ENCODE measurements at regions not wholly inside any gene's neighbourhood (a gene's known extent, or its start where the extent isn't known, plus 50 kb on each side); places are given as distances from the start of the nearest gene placed in this dataset.

DNA sequence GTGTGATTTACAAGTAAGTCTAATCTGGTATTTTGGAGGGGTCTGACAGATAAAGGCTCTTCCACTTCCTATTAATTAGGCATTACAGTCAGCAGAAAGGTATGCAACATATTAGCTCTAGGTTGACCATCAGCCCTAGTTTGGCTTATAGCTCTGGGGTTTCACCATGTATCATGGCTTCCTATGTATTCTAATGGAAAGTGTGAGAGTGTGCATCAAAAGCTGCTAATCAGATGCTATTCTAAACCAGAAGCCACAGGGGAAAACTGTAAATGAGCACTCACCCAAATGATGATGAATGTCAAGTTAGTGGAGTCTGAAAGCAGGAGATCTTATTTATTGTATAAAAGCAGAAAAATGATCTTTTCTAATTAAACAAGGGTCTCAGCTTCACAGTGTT, 149.2 kb upstream of the MITF start:
- intact Hi-C loops (cut with micrococcal nuclease; ENCODE audit: unreplicated experiment): no loop called here
- Mint-ChIP-seq H3K36me3 (ENCODE audit: insufficient read depth, unreplicated experiment) (no peaks in the 10 kb centered on the region), H3K27ac (ENCODE audit: unreplicated experiment) (no peak overlapping the region), H3K27me3 (ENCODE audit: insufficient read depth, unreplicated experiment) (peaks cover 23% of the 10 kb centered on the region), H3K4me3 (ENCODE audit: unreplicated experiment) (no peak overlapping the region), H3K4me1 (ENCODE audit: low read depth, unreplicated experiment) (no peaks in the 10 kb centered on the region), H3K9me3 (ENCODE audit: unreplicated experiment) (peaks cover 16% of the 10 kb centered on the region)
- no peak overlapping the region for H3K4me3 ChIP-seq (ENCODE audit: low read depth, low read length)
- no peaks in the 10 kb centered on the region for H3K4me1 ChIP-seq
- H3K9me3 ChIP-seq: peaks cover 7% of the 10 kb centered on the region; the same call in 1 of the 2 replicates
- no peaks in the 10 kb centered on the region for H3K27me3 ChIP-seq (replicated peaks; ENCODE audit: control insufficient read depth, insufficient read depth, low read length)
- BruUV-seq (replicated peaks): no TSS peak
- CTCF ChIA-PET: no interaction called here
- TF ChIP-seq, protein P1, sequence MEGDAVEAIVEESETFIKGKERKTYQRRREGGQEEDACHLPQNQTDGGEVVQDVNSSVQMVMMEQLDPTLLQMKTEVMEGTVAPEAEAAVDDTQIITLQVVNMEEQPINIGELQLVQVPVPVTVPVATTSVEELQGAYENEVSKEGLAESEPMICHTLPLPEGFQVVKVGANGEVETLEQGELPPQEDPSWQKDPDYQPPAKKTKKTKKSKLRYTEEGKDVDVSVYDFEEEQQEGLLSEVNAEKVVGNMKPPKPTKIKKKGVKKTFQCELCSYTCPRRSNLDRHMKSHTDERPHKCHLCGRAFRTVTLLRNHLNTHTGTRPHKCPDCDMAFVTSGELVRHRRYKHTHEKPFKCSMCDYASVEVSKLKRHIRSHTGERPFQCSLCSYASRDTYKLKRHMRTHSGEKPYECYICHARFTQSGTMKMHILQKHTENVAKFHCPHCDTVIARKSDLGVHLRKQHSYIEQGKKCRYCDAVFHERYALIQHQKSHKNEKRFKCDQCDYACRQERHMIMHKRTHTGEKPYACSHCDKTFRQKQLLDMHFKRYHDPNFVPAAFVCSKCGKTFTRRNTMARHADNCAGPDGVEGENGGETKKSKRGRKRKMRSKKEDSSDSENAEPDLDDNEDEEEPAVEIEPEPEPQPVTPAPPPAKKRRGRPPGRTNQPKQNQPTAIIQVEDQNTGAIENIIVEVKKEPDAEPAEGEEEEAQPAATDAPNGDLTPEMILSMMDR (IDR thresholded peaks at IDR 0.05; ENCODE audit: insufficient read depth in 1 of 2, low read depth in 1 of 2, low read length in 1 of 2, severe bottlenecking in 1 of 2, unreplicated experiment in 1 of 2): no peak
- DNase-seq: no peak
- POLR2A ChIA-PET: no interaction called here
- no peaks in the 10 kb centered on the region for H3K36me3 ChIP-seq (ENCODE audit: control insufficient read depth, insufficient read depth, low read length)

DNA sequence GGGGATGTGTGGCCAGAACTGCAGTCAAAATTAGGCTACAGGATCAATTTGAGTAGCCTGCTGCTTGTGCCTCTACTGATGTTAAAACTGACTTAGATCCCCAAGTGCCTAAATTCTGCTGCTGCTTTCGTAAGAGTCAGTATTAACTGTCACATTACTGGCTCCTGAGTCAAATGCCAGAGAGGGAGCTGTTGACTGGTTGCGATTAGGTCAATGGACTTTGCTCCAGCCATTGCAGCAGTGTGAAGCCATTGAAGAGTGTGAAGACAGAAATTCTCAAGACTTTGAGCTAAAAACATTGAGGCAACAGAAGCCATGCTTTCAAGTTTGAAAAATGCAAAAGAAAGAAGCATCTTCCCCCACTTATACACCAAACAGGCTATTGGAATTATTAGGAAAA, 151.1 kb upstream of the MITF start:
- H3K27me3 ChIP-seq (replicated peaks; ENCODE audit: control insufficient read depth, insufficient read depth, low read length): no peaks in the 10 kb centered on the region
- Mint-ChIP-seq H3K4me3 (ENCODE audit: unreplicated experiment) (no peak overlapping the region), H3K27ac (ENCODE audit: unreplicated experiment) (no peak overlapping the region), H3K36me3 (ENCODE audit: insufficient read depth, unreplicated experiment) (no peaks in the 10 kb centered on the region), H3K27me3 (ENCODE audit: insufficient read depth, unreplicated experiment) (peaks cover 25% of the 10 kb centered on the region), H3K9me3 (ENCODE audit: unreplicated experiment) (peaks cover 24% of the 10 kb centered on the region), H3K4me1 (ENCODE audit: low read depth, unreplicated experiment) (no peaks in the 10 kb centered on the region)
- ChIA-PET POLR2A (no interaction called here), CTCF (no interaction called here)
- H3K36me3 ChIP-seq (ENCODE audit: control insufficient read depth, insufficient read depth, low read length): no peaks in the 10 kb centered on the region
- intact Hi-C loops (cut with micrococcal nuclease; ENCODE audit: unreplicated experiment): no loop called here
- H3K4me1 ChIP-seq: no peaks in the 10 kb centered on the region
- TF ChIP-seq, protein P1 (IDR thresholded peaks at IDR 0.05; ENCODE audit: insufficient read depth in 1 of 2, low read depth in 1 of 2, low read length in 1 of 2, severe bottlenecking in 1 of 2, unreplicated experiment in 1 of 2): no peak
- no TSS peak for BruUV-seq (replicated peaks)
- peak in 1 of 2 experiments; percentile 2 for DNase-seq
- peaks cover 7% of the 10 kb centered on the region; the same call in 1 of the 2 replicates for H3K9me3 ChIP-seq
- no peak overlapping the region for H3K4me3 ChIP-seq (ENCODE audit: low read depth, low read length)

DNA sequence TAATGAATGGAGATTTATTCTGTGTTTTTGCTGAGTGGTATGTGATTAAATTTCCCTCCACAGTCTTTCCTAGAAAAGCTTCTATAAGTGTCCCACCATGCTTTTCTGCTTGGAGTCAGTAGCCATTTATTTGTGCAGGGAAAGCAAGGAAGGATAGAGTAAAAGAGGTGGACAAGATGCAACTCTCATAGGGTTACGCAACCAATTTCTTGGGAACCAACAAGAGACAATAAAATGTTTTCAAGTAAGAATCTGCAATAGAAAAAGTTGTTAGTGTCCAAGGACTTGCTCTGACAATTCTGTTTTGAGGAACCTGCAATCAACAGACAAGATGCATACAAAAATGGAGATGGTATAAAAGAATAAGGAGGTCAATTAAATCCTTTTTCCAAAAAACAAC, 153.8 kb upstream of the MITF start:
- Mint-ChIP-seq H3K4me1 (ENCODE audit: low read depth, unreplicated experiment) (no peaks in the 10 kb centered on the region), H3K4me3 (ENCODE audit: unreplicated experiment) (no peak overlapping the region), H3K27me3 (ENCODE audit: insufficient read depth, unreplicated experiment) (peaks cover 17% of the 10 kb centered on the region), H3K9me3 (ENCODE audit: unreplicated experiment) (peaks cover 24% of the 10 kb centered on the region), H3K36me3 (ENCODE audit: insufficient read depth, unreplicated experiment) (no peaks in the 10 kb centered on the region), H3K27ac (ENCODE audit: unreplicated experiment) (no peak overlapping the region)
- Histone ChIP-seq H3K36me3 (ENCODE audit: control insufficient read depth, insufficient read depth, low read length) (no peaks in the 10 kb centered on the region), H3K4me3 (ENCODE audit: low read depth, low read length) (no peak overlapping the region), H3K9me3 (peaks cover 7% of the 10 kb centered on the region; the same call in 1 of the 2 replicates), H3K27me3 (replicated peaks; ENCODE audit: control insufficient read depth, insufficient read depth, low read length) (no peaks in the 10 kb centered on the region), H3K4me1 (no peaks in the 10 kb centered on the region)
- intact Hi-C loops (cut with micrococcal nuclease; ENCODE audit: unreplicated experiment): no loop called here
- BruUV-seq (replicated peaks): no TSS peak
- TF ChIP-seq, protein P1 (IDR thresholded peaks at IDR 0.05; ENCODE audit: insufficient read depth in 1 of 2, low read depth in 1 of 2, low read length in 1 of 2, severe bottlenecking in 1 of 2, unreplicated experiment in 1 of 2): no peak
- POLR2A ChIA-PET: no interaction called here
- CTCF ChIA-PET: no interaction called here
- DNase-seq: no peak
